ENCODE measurements at regions not wholly inside any gene's neighbourhood (a gene's known extent, or its start where the extent isn't known, plus 50 kb on each side); places are given as distances from the start of the nearest gene placed in this dataset.

DNA sequence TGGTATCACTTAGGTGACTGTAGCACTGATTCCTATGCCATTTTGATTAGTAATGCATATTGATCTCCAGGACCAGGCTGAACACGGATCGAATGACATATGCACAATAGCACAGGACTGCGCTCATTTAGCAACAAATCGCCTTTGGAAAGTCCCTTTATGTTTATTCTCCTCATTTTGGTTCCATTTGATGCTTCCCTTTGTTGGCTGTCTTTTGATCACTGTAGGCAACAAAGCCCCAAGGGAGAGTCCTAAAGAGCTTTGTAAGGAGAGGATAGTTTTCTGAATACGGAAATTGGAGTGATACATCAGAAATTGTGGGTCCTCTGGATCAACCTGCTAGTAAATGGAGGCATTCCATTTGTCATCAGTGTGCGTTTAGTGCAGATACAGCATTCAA is 1111.4 kb downstream of the SORCS1 start:
- 80 to 90% (median 84%) methylated on average over 6 of the region's 6 CpGs for WGBS, 5 donors
- TF ChIP-seq POLR2A (IDR thresholded peaks at IDR 0.05) (no peak), EP300 (IDR thresholded peaks at IDR 0.05) (no peak), POLR2AphosphoS5 (IDR thresholded peaks at IDR 0.05) (no peak)
- TF ChIP-seq, protein P1, sequence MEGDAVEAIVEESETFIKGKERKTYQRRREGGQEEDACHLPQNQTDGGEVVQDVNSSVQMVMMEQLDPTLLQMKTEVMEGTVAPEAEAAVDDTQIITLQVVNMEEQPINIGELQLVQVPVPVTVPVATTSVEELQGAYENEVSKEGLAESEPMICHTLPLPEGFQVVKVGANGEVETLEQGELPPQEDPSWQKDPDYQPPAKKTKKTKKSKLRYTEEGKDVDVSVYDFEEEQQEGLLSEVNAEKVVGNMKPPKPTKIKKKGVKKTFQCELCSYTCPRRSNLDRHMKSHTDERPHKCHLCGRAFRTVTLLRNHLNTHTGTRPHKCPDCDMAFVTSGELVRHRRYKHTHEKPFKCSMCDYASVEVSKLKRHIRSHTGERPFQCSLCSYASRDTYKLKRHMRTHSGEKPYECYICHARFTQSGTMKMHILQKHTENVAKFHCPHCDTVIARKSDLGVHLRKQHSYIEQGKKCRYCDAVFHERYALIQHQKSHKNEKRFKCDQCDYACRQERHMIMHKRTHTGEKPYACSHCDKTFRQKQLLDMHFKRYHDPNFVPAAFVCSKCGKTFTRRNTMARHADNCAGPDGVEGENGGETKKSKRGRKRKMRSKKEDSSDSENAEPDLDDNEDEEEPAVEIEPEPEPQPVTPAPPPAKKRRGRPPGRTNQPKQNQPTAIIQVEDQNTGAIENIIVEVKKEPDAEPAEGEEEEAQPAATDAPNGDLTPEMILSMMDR (IDR thresholded peaks at IDR 0.05) = no peak
- intact Hi-C loops (cut with DNase I; ENCODE audit: low total_unique reads) = no loop called here
- Histone ChIP-seq H3K9me3 (no peaks in the 10 kb centered on the region), H3K4me3 (no peak overlapping the region), H3K4me1 (no peaks in the 10 kb centered on the region), H3K27me3 (no peaks in the 10 kb centered on the region), H3K36me3 (no peaks in the 10 kb centered on the region), H3K27ac (no peak overlapping the region)
- DNase-seq = no peak

DNA sequence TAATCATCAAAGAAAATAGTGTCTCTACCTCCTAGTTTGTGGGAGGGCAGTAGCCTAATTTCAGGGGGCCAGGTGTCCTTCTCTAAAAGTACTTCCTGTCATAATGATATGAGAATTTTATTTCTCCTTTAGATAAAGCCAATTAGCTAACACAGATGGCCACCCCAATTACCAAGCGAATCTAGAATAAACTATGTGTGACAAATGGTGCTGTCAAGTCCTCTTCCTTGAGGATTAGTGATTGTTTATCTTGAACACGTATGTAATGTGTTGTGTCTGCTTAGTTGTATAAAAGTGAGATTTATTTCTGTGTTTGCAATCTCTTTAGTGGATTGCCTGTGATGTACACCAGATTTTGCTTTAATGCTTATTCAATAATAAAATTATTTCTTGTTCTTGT is 1120.0 kb downstream of the SORCS1 start:
- no peak overlapping the region for H3K27ac ChIP-seq

DNA sequence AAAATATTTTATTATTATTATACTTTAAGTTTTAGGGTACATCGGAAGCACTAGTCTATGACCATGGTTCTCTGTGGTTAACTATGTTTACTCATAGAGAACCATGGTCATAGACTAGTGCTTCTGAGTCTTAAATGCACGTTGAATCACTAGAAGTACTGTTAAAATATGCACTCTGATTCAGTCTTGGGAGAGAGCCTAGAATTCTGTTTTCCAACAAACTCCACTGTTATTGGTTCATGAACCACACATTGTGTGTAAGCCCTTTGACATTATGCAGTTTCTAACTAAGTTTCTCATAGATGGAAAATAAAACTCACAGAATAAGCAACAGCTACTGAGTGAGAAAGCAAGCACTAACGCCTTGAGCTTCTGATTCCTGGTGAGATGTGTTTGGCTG is 1120.6 kb downstream of the SORCS1 start:
- TF ChIP-seq POLR2A (IDR thresholded peaks at IDR 0.05) = no peak
- no peak for TF ChIP-seq POLR2AphosphoS5 (IDR thresholded peaks at IDR 0.05)
- TF ChIP-seq, protein P1 (IDR thresholded peaks at IDR 0.05) = no peak
- TF ChIP-seq EP300 (IDR thresholded peaks at IDR 0.05) = no peak
- intact Hi-C loops (cut with DNase I; ENCODE audit: low total_unique reads) = no loop called here

More for the DNA sequence above, 1120.0 kb downstream of the SORCS1 start:
- 20 to 32% (median 31%) methylated on average over 2 of the region's 2 CpGs for WGBS, 5 donors
- intact Hi-C loops (cut with DNase I; ENCODE audit: low total_unique reads) = no loop called here
- no peak overlapping the region for H3K4me3 ChIP-seq
- no peaks in the 10 kb centered on the region for H3K27me3 ChIP-seq
- no peaks in the 10 kb centered on the region for H3K9me3 ChIP-seq
- no peaks in the 10 kb centered on the region for H3K4me1 ChIP-seq
- TF ChIP-seq POLR2AphosphoS5 (IDR thresholded peaks at IDR 0.05) = no peak
- TF ChIP-seq, protein P1 (IDR thresholded peaks at IDR 0.05) = no peak
- TF ChIP-seq EP300 (IDR thresholded peaks at IDR 0.05) = no peak
- TF ChIP-seq POLR2A (IDR thresholded peaks at IDR 0.05) = no peak
- H3K36me3 ChIP-seq = no peaks in the 10 kb centered on the region
- peak in 1 of 2 donors; percentile 26 for DNase-seq

DNA sequence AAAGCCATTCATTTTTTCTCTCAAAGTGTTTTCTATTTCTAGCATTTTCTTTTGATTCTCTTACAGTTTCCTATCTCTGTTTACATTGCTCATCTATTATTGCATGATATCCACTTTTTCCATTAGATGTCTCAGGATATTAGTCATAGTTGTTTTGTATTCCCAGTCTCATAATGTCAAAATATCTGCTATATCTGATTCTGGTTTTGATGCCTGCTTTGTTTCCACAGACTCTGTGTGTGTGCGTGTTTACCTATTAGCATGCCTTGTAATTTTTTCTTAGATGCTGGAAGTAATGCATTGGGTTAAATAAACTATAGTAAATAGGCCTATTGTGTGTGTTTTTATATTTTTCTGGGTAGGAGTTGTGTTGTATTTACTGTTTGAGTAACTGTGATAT is 1126.3 kb downstream of the SORCS1 start:
- WGBS, 5 donors = 87 to 100% (median 94%) methylated on average over 1 of the region's 1 CpG
- H3K36me3 ChIP-seq = no peaks in the 10 kb centered on the region
- no peaks in the 10 kb centered on the region for H3K4me1 ChIP-seq
- H3K4me3 ChIP-seq = no peak overlapping the region
- TF ChIP-seq, protein P1 (IDR thresholded peaks at IDR 0.05) = no peak
- TF ChIP-seq EP300 (IDR thresholded peaks at IDR 0.05) (no peak), POLR2A (IDR thresholded peaks at IDR 0.05) (no peak), POLR2AphosphoS5 (IDR thresholded peaks at IDR 0.05) (no peak)
- no peak for DNase-seq
- H3K9me3 ChIP-seq = peaks cover 0 to 6% (median 0%) of the 10 kb centered on the region in 4 donors
- no peak overlapping the region for H3K27ac ChIP-seq
- H3K27me3 ChIP-seq = no peaks in the 10 kb centered on the region
- intact Hi-C loops (cut with DNase I; ENCODE audit: low total_unique reads) = no loop called here

More for the DNA sequence above, 1120.6 kb downstream of the SORCS1 start:
- H3K9me3 ChIP-seq = no peaks in the 10 kb centered on the region
- H3K36me3 ChIP-seq = no peaks in the 10 kb centered on the region
- H3K27me3 ChIP-seq = no peaks in the 10 kb centered on the region
- 47 to 60% (median 52%) methylated on average over 3 of the region's 3 CpGs for WGBS, 5 donors
- H3K4me1 ChIP-seq = no peaks in the 10 kb centered on the region
- no peak overlapping the region for H3K4me3 ChIP-seq
- H3K27ac ChIP-seq = no peak overlapping the region
- peak in 1 of 2 donors; percentile 71 for DNase-seq
